ENCODE measurements at regions not wholly inside any gene's neighbourhood (a gene's known extent, or its start where the extent isn't known, plus 50 kb on each side); places are given as distances from the start of the nearest gene placed in this dataset.

DNA sequence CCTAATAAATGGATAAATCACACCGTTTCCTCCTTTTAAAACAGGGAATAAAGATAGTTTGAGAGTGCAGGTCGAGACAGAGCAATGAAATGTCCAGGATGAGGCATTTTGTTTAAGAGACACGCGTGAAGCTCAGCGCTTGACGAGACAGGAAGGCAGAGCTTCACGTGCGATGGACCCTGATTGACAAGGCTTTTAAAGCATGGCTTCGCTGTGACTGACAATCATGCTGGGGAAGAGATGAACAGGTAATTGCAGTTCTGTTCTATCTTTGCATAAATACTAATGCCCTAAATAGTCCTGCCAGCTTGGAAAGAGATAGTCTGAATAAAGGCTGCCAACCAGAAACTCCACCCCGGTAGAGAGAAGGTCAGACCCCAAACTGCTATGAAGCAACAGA is 442.3 kb upstream of the PFKP start:
- H3K4me1 ChIP-seq, result no peaks in the 10 kb centered on the region
- TF ChIP-seq, protein P1, sequence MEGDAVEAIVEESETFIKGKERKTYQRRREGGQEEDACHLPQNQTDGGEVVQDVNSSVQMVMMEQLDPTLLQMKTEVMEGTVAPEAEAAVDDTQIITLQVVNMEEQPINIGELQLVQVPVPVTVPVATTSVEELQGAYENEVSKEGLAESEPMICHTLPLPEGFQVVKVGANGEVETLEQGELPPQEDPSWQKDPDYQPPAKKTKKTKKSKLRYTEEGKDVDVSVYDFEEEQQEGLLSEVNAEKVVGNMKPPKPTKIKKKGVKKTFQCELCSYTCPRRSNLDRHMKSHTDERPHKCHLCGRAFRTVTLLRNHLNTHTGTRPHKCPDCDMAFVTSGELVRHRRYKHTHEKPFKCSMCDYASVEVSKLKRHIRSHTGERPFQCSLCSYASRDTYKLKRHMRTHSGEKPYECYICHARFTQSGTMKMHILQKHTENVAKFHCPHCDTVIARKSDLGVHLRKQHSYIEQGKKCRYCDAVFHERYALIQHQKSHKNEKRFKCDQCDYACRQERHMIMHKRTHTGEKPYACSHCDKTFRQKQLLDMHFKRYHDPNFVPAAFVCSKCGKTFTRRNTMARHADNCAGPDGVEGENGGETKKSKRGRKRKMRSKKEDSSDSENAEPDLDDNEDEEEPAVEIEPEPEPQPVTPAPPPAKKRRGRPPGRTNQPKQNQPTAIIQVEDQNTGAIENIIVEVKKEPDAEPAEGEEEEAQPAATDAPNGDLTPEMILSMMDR (IDR thresholded peaks at IDR 0.05), result no peak
- no peak for TF ChIP-seq POLR2A (IDR thresholded peaks at IDR 0.05)
- no peak overlapping the region for H3K4me3 ChIP-seq
- intact Hi-C loops (cut with DNase I), result no loop called here
- H3K9me3 ChIP-seq, result no peaks in the 10 kb centered on the region
- no peaks in the 10 kb centered on the region for H3K27me3 ChIP-seq
- DNase-seq (no peak), ATAC-seq (no peak)
- no peak overlapping the region for H3K27ac ChIP-seq
- no peaks in the 10 kb centered on the region for H3K36me3 ChIP-seq
- 60% methylated on average over 9 of the region's 10 CpGs for WGBS (ENCODE audit: insufficient coverage, low coverage, low lambda C conversion rate, missing lambda C conversion rate)

DNA sequence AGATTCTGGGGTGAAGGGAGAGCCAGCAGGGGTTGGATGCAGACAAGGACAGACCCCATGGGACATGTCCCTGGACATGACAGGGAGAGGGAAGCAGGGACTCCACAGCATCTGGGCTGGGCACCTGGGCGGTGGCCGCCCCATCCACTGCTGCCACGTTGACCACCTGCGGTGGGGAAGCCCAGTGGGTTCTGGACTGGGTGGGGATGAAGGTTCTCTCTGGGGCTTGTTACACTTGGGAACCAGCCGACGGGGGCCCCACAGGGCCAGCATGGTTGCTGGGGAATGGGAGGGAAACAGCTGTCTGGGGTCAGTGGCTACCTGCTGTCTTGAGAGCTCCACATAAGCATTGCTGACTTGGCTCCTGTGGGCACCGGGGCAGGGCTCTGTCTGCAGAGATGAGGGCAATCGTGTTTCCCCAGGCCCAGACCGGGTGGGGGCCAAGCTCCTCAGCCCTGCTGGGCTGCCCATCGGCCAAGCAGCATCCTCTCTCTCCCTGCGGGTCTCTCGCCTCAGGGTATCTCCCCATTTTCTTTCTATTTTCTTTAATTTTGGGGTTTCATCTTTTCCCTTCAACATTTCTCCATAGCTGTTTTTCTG is 443.6 kb upstream of the PFKP start:
- Histone ChIP-seq H3K4me3 (no peak overlapping the region), H3K4me1 (no peaks in the 10 kb centered on the region), H3K27ac (no peak overlapping the region), H3K27me3 (no peaks in the 10 kb centered on the region), H3K9me3 (no peaks in the 10 kb centered on the region), H3K36me3 (no peaks in the 10 kb centered on the region)
- intact Hi-C loops (cut with DNase I), result no loop called here
- 40% methylated on average over 1 of the region's 12 CpGs for WGBS (ENCODE audit: insufficient coverage, low coverage, low lambda C conversion rate, missing lambda C conversion rate)
- DNase-seq (no peak), ATAC-seq (peak in 1 of 4 donors; percentile 33)
- TF ChIP-seq, protein P1 (IDR thresholded peaks at IDR 0.05), result no peak
- no peak for TF ChIP-seq POLR2A (IDR thresholded peaks at IDR 0.05)

DNA sequence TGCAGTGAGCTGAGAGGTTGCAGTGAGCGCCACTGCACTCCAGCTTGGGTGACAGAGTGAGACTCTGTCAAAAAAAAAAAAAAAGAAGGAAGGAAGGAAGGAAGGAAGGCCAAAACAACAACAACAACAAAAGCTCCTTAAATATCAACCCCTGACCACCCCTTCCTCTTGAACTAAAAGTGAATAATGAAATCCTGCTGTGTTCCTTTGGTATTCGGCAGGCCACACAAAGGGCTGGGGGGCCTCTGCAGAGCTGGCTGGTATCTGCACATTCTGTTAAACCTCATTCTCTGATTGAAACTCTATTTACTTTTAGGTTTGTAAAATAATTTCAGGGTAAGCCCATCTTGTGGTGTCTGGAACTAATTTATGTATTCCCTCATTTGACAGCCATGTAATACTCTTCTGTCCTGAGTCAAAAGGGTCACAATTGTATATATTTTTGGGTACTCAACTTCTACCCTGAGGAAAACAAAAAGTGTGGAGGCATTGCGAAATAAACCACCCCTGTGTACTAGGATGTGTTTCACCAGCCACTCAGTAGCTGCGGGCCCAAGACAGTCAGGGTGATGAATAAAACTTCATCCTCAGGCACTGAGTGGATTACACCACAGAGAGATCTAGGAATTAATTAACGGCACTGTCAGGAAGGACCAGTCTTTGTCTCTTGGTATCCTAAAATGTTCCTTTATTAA is 446.4 kb upstream of the PFKP start:
- no peak for TF ChIP-seq POLR2A (IDR thresholded peaks at IDR 0.05)
- TF ChIP-seq, protein P1 (IDR thresholded peaks at IDR 0.05), result no peak
- ATAC-seq (no peak), DNase-seq (no peak)
- intact Hi-C loops (cut with DNase I), result no loop called here
- Histone ChIP-seq H3K27me3 (no peaks in the 10 kb centered on the region), H3K36me3 (no peaks in the 10 kb centered on the region), H3K27ac (no peak overlapping the region), H3K9me3 (no peaks in the 10 kb centered on the region), H3K4me1 (no peaks in the 10 kb centered on the region), H3K4me3 (no peak overlapping the region)
- WGBS (ENCODE audit: insufficient coverage, low coverage, low lambda C conversion rate, missing lambda C conversion rate), result 55% methylated on average over 4 of the region's 5 CpGs

DNA sequence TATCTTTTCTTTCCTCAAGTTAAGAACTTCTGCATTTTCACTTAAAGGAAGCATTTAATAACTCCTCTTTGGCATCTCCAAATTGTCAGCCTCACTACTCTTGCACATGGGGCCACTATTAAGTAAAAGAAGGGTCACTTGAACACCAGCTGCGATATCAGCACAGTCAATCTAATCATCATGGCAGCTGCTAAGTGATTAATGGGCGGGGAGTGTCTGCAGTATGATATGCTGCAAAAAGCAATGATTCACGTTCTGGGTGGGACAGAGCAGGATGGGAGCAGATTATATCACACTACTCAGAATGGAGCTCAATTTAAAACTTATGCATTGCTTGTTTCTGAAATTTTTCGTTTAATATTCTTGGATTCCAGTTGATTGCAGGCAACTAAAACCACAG is 447.4 kb upstream of the PFKP start:
- H3K4me1 ChIP-seq, result no peaks in the 10 kb centered on the region
- no peaks in the 10 kb centered on the region for H3K36me3 ChIP-seq
- WGBS (ENCODE audit: insufficient coverage, low coverage, low lambda C conversion rate, missing lambda C conversion rate), result 31% methylated on average over 4 of the region's 4 CpGs
- H3K4me3 ChIP-seq, result no peak overlapping the region
- intact Hi-C loops (cut with DNase I), result no loop called here
- no peaks in the 10 kb centered on the region for H3K27me3 ChIP-seq
- H3K9me3 ChIP-seq, result no peaks in the 10 kb centered on the region
- no peak for ATAC-seq
- no peak for DNase-seq
- no peak overlapping the region for H3K27ac ChIP-seq
- TF ChIP-seq, protein P1 (IDR thresholded peaks at IDR 0.05), result no peak
- TF ChIP-seq POLR2A (IDR thresholded peaks at IDR 0.05), result no peak

Measured in right lobe of liver (tissue), 6 donors.